ENCODE measurements at regions not wholly inside any gene's neighbourhood (a gene's known extent, or its start where the extent isn't known, plus 50 kb on each side); places are given as distances from the start of the nearest gene placed in this dataset.
"Not testable (repeated sequence)": the region's sequence is repeated elsewhere in the genome, so short reads cannot be mapped to it uniquely, and the experiment has no call there.

- no peak for DNase-seq (ENCODE audit: low spot score)
These were observed 537.7 kb upstream of the ID2 start for GRCh38 chr2:8144131-8144631.

- no peak for DNase-seq (ENCODE audit: low spot score)
These were observed 537.1 kb upstream of the ID2 start for GRCh38 chr2:8144785-8145184.

GRCh38 chr2:8145375-8145774 is 536.5 kb upstream of the ID2 start:
- DNase-seq (ENCODE audit: low spot score) = not testable (repeated sequence)

GRCh38 chr2:8146132-8147005 is 535.5 kb upstream of the ID2 start:
- DNase-seq (ENCODE audit: low spot score) = no peak

- DNase-seq (ENCODE audit: low spot score) = no peak
These were observed 533.4 kb upstream of the ID2 start for GRCh38 chr2:8148260-8149006.

GRCh38 chr2:8149007-8149405 is 532.9 kb upstream of the ID2 start:
- DNase-seq (ENCODE audit: low spot score) = no peak

GRCh38 chr2:8149985-8150539 is 531.8 kb upstream of the ID2 start:
- DNase-seq (ENCODE audit: low spot score) = no peak

GRCh38 chr2:8151888-8152287 is 530.0 kb upstream of the ID2 start:
- no peak for DNase-seq (ENCODE audit: low spot score)

GRCh38 chr2:8152392-8153257 is 529.2 kb upstream of the ID2 start:
- DNase-seq (ENCODE audit: low spot score) = no peak

GRCh38 chr2:8153258-8153718 is 528.6 kb upstream of the ID2 start:
- DNase-seq (ENCODE audit: low spot score) = no peak

GRCh38 chr2:8154270-8154669 is 527.6 kb upstream of the ID2 start:
- no peak for DNase-seq (ENCODE audit: low spot score)

GRCh38 chr2:8154936-8155335 is 526.9 kb upstream of the ID2 start:
- no peak for DNase-seq (ENCODE audit: low spot score)

- no peak for DNase-seq (ENCODE audit: low spot score)
These were observed 524.0 kb upstream of the ID2 start for GRCh38 chr2:8157621-8158430.

- no peak for DNase-seq (ENCODE audit: low spot score)
These were observed 523.1 kb upstream of the ID2 start for GRCh38 chr2:8158711-8159110.

GRCh38 chr2:8159211-8159965 is 522.5 kb upstream of the ID2 start:
- no peak for DNase-seq (ENCODE audit: low spot score)

- DNase-seq (ENCODE audit: low spot score) = no peak
These were observed 521.8 kb upstream of the ID2 start for GRCh38 chr2:8159966-8160603.

- DNase-seq (ENCODE audit: low spot score) = no peak
These were observed 520.9 kb upstream of the ID2 start for GRCh38 chr2:8160959-8161358.

- DNase-seq (ENCODE audit: low spot score) = no peak
These were observed 519.3 kb upstream of the ID2 start for GRCh38 chr2:8162552-8162951.

- DNase-seq (ENCODE audit: low spot score) = no peak
These were observed 516.3 kb upstream of the ID2 start for GRCh38 chr2:8165550-8165949.
